HEK293 (cell line): ENCODE measurements at regions not wholly inside any gene's neighbourhood (a gene's known extent, or its start where the extent isn't known, plus 50 kb on each side); places are given as distances from the start of the nearest gene placed in this dataset.

ENCODE experiments used
- CTCF ChIA-PET: fragments of 350-600 bp; formaldehyde crosslinking; extraction: SDS; loops from one replicate; lab custom pipeline; 2021; ENCODE audit warnings: antibody characterized with exemption; lab: Yijun Ruan, JAX
- POLR2A ChIA-PET: fragments of 300-600 bp; formaldehyde crosslinking; extraction: SDS; loops from one replicate; lab custom pipeline; 2020; ENCODE audit warnings: antibody characterized with exemption, inconsistent platforms; lab: Yijun Ruan, JAX
- H3K27ac ChIP-seq: fragments of 200-500 bp; sonication (Bioruptor generic); 2 replicates; pipeline ENCODE4 v1.5.1; 2014; ENCODE audit warnings: low read depth, low read length, control low read depth, inconsistent platforms; ENCODE audit errors: extremely low read depth
- H3K36me3 ChIP-seq, 2 experiments: fragments of 200-500 bp in 1 of 2; sonication (Bioruptor generic) in 1 of 2; 1 replicate in 1 of 2; 2 replicates in 1 of 2; pipeline ENCODE4 v1.5.1; 2014 to 2017; ENCODE audit warnings: inconsistent platforms in 2 of 2, low read length in 2 of 2; ENCODE audit not compliant: control insufficient read depth in 2 of 2, insufficient read depth in 1 of 2
- H3K4me1 ChIP-seq: fragments of 200-500 bp; sonication (Bioruptor generic); 2 replicates; pipeline ENCODE4 v1.5.1; 2014; ENCODE audit warnings: mild to moderate bottlenecking, low read length, inconsistent platforms; ENCODE audit not compliant: control insufficient read depth, insufficient read depth
- H3K4me3 ChIP-seq: 2 replicates; pipeline ENCODE4 v1.5.1; 2011; ENCODE audit warnings: low read depth, mild to moderate bottlenecking, control low read depth, low read length, moderate library complexity
- H3K9me3 ChIP-seq: fragments of 200-500 bp; sonication (Bioruptor generic); 2 replicates; pipeline ENCODE4 v1.5.1; 2014; ENCODE audit warnings: low read depth, low read length, inconsistent platforms; ENCODE audit not compliant: control insufficient read depth, insufficient read depth
- HOXD13 ChIP-seq: sonication (generic); formaldehyde crosslinking; IDR thresholded peaks from 2 replicates; pipeline ENCODE4 v1.8.0; 2022; ENCODE audit warnings: missing genetic modification reagents, borderline replicate concordance
- KLF16 ChIP-seq: fragments of 450-650 bp; formaldehyde crosslinking; IDR thresholded peaks from 2 replicates; pipeline ENCODE4 v1.5.1; 2017; ENCODE audit warnings: missing biosample characterization, missing genetic modification characterization
- PRDM6 ChIP-seq: fragments of 450-650 bp; formaldehyde crosslinking; IDR thresholded peaks from 2 replicates; pipeline ENCODE4 v1.5.1; 2017; ENCODE audit warnings: missing biosample characterization, missing genetic modification characterization
- SCRT1 ChIP-seq: fragments of 450-650 bp; formaldehyde crosslinking; IDR thresholded peaks from 2 replicates; pipeline ENCODE4 v1.5.1; 2016; ENCODE audit warnings: missing biosample characterization, missing genetic modification characterization, borderline replicate concordance
- TCF7L2 ChIP-seq: IDR thresholded peaks from 2 replicates; pipeline ENCODE4 v1.6.1; 2011; ENCODE audit warnings: low read depth, mild to moderate bottlenecking, inconsistent platforms, low read length, moderate library complexity, borderline replicate concordance
- YY2 ChIP-seq: fragments of 450-650 bp; formaldehyde crosslinking; IDR thresholded peaks from 2 replicates; pipeline ENCODE4 v1.5.1; 2016; ENCODE audit warnings: missing biosample characterization, missing genetic modification characterization
- ZEB2 ChIP-seq: fragments of 450-650 bp; formaldehyde crosslinking; IDR thresholded peaks from 2 replicates; pipeline ENCODE4 v1.5.1; 2016; ENCODE audit warnings: missing biosample characterization, missing genetic modification characterization
- ZFP41 ChIP-seq: fragments of 450-650 bp; formaldehyde crosslinking; IDR thresholded peaks from 2 replicates; pipeline ENCODE4 v1.5.1; 2016; ENCODE audit warnings: missing biosample characterization, missing genetic modification characterization, borderline replicate concordance
- ZNF10 ChIP-seq: fragments of 450-650 bp; formaldehyde crosslinking; IDR thresholded peaks from 2 replicates; pipeline ENCODE4 v1.5.1; 2017; ENCODE audit warnings: missing biosample characterization, missing genetic modification characterization
- ZNF121 ChIP-seq: fragments of 450-650 bp; formaldehyde crosslinking; IDR thresholded peaks from 2 replicates; pipeline ENCODE4 v1.5.1; 2016; ENCODE audit warnings: missing biosample characterization, missing genetic modification characterization
- ZNF169 ChIP-seq: fragments of 450-650 bp; formaldehyde crosslinking; IDR thresholded peaks from 2 replicates; pipeline ENCODE4 v1.5.1; 2016; ENCODE audit warnings: missing biosample characterization, missing genetic modification characterization
- ZNF184 ChIP-seq: fragments of 450-650 bp; IDR thresholded peaks from 2 replicates; pipeline ENCODE4 v1.5.1; 2018; ENCODE audit warnings: missing biosample characterization, mild to moderate bottlenecking, missing genetic modification characterization
- ZNF2 ChIP-seq: fragments of 450-650 bp; formaldehyde crosslinking; IDR thresholded peaks from 2 replicates; pipeline ENCODE4 v1.5.1; 2016; ENCODE audit warnings: missing biosample characterization, missing genetic modification characterization
- ZNF211 ChIP-seq: fragments of 450-650 bp; formaldehyde crosslinking; IDR thresholded peaks from 2 replicates; pipeline ENCODE4 v1.5.1; 2016; ENCODE audit warnings: low read depth, missing biosample characterization, missing genetic modification characterization
- ZNF311 ChIP-seq: fragments of 450-650 bp; formaldehyde crosslinking; IDR thresholded peaks from 2 replicates; pipeline ENCODE4 v1.5.1; 2017; ENCODE audit warnings: missing biosample characterization, missing genetic modification characterization, borderline replicate concordance
- ZNF354C ChIP-seq: fragments of 450-650 bp; formaldehyde crosslinking; IDR thresholded peaks from 2 replicates; pipeline ENCODE4 v1.5.1; 2016; ENCODE audit warnings: missing biosample characterization, missing genetic modification characterization, low read depth, borderline replicate concordance
- ZNF366 ChIP-seq: fragments of 450-650 bp; formaldehyde crosslinking; conservative IDR thresholded peaks from 2 replicates; pipeline ENCODE4 v1.5.1; 2016; ENCODE audit warnings: missing biosample characterization, missing genetic modification characterization
- ZNF391 ChIP-seq: fragments of 450-650 bp; formaldehyde crosslinking; IDR thresholded peaks from 2 replicates; pipeline ENCODE4 v1.5.1; 2016; ENCODE audit warnings: low read depth, missing biosample characterization, missing genetic modification characterization, borderline replicate concordance
- ZNF423 ChIP-seq: fragments of 450-650 bp; formaldehyde crosslinking; IDR thresholded peaks from 2 replicates; pipeline ENCODE4 v1.5.1; 2016; ENCODE audit warnings: missing biosample characterization, missing genetic modification characterization
- ZNF600 ChIP-seq: fragments of 450-650 bp; formaldehyde crosslinking; IDR thresholded peaks from 2 replicates; pipeline ENCODE4 v1.5.1; 2016; ENCODE audit warnings: missing biosample characterization, missing genetic modification characterization
- ZNF621 ChIP-seq: fragments of 450-650 bp; formaldehyde crosslinking; IDR thresholded peaks from 2 replicates; pipeline ENCODE4 v1.5.1; 2017; ENCODE audit warnings: missing biosample characterization, missing genetic modification characterization
- ZNF670 ChIP-seq: fragments of 450-650 bp; formaldehyde crosslinking; IDR thresholded peaks from 2 replicates; pipeline ENCODE4 v1.5.1; 2016; ENCODE audit warnings: missing biosample characterization, missing genetic modification characterization, low read depth
- ZNF707 ChIP-seq: fragments of 450-650 bp; formaldehyde crosslinking; IDR thresholded peaks from 2 replicates; pipeline ENCODE4 v1.5.1; 2016; ENCODE audit warnings: missing biosample characterization, missing genetic modification characterization
- ZNF792 ChIP-seq: fragments of 450-650 bp; formaldehyde crosslinking; IDR thresholded peaks from 2 replicates; pipeline ENCODE4 v1.5.1; 2016; ENCODE audit warnings: missing biosample characterization, missing genetic modification characterization
- ZSCAN30 ChIP-seq: fragments of 450-650 bp; IDR thresholded peaks from 2 replicates; pipeline ENCODE4 v1.5.1; 2018; ENCODE audit warnings: missing biosample characterization, mild to moderate bottlenecking, missing genetic modification characterization, moderate library complexity
- ZXDB ChIP-seq: fragments of 450-650 bp; formaldehyde crosslinking; IDR thresholded peaks from 2 replicates; pipeline ENCODE4 v1.5.1; 2016; ENCODE audit warnings: missing biosample characterization, missing genetic modification characterization
- TF ChIP-seq, protein P1 (sequence below): fragments of 450-650 bp; formaldehyde crosslinking; IDR thresholded peaks from 2 replicates; pipeline ENCODE4 v1.5.1; 2016; ENCODE audit warnings: missing biosample characterization, missing genetic modification characterization
- TF ChIP-seq, protein P2 (sequence below): fragments of 450-650 bp; formaldehyde crosslinking; IDR thresholded peaks from 2 replicates; pipeline ENCODE4 v1.5.1; 2016; ENCODE audit warnings: missing biosample characterization, missing genetic modification characterization
- TF ChIP-seq, protein P3 (sequence below): fragments of 450-650 bp; formaldehyde crosslinking; IDR thresholded peaks from 2 replicates; pipeline ENCODE4 v1.5.1; 2016; ENCODE audit warnings: missing biosample characterization, missing genetic modification characterization
- TF ChIP-seq, protein P4 (sequence below): fragments of 450-650 bp; formaldehyde crosslinking; IDR thresholded peaks from 2 replicates; pipeline ENCODE4 v1.5.1; 2017; ENCODE audit warnings: missing biosample characterization, missing genetic modification characterization

- Histone ChIP-seq H3K27ac (no peak overlapping the region), H3K4me1 (no peaks in the 10 kb centered on the region), H3K9me3 (no peaks in the 10 kb centered on the region), H3K4me3 (no peak overlapping the region), H3K36me3 (no peaks in the 10 kb centered on the region)
- TF ChIP-seq, protein P1, sequence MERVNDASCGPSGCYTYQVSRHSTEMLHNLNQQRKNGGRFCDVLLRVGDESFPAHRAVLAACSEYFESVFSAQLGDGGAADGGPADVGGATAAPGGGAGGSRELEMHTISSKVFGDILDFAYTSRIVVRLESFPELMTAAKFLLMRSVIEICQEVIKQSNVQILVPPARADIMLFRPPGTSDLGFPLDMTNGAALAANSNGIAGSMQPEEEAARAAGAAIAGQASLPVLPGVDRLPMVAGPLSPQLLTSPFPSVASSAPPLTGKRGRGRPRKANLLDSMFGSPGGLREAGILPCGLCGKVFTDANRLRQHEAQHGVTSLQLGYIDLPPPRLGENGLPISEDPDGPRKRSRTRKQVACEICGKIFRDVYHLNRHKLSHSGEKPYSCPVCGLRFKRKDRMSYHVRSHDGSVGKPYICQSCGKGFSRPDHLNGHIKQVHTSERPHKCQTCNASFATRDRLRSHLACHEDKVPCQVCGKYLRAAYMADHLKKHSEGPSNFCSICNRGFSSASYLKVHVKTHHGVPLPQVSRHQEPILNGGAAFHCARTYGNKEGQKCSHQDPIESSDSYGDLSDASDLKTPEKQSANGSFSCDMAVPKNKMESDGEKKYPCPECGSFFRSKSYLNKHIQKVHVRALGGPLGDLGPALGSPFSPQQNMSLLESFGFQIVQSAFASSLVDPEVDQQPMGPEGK (tag by site-specific recombination) = no peak
- TF ChIP-seq ZNF600 = no peak
- no peak for TF ChIP-seq TCF7L2
- no peak for TF ChIP-seq ZNF391 (tag by site-specific recombination)
- TF ChIP-seq ZNF2 (tag by site-specific recombination) = no peak
- no peak for TF ChIP-seq ZNF366 (tag by site-specific recombination)
- TF ChIP-seq ZFP41 (tag by site-specific recombination) = no peak
- no peak for TF ChIP-seq KLF16 (tag by site-specific recombination)
- no peak for TF ChIP-seq ZNF169
- TF ChIP-seq ZNF423 (tag by site-specific recombination) = no peak
- no peak for TF ChIP-seq ZNF792 (tag by site-specific recombination)
- no peak for TF ChIP-seq ZNF211
- POLR2A ChIA-PET = no interaction called here
- CTCF ChIA-PET = no interaction called here
Observed at GRCh38 chr20:48147311-48147710, 362.0 kb upstream of the SULF2 start.

DNA sequence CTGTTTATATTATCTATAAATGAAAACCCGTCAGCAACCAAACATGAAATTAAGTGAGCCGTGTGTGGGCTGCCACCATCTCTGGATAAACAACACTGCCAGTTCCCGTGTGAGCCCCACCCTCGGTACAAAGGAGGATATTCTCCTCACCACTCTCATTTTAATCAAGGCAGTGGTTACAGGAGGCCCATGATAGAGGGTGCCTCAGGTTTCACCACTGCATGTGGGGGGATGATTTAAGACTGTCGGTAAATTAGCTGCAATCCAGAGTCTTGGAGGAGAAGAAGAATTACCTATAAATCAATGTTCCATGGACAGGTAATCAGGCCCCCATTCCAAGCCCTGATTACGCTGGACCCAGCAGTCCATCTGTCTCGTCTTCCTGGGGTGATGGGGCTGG, 361.6 kb upstream of the SULF2 start:
- no peaks in the 10 kb centered on the region for H3K9me3 ChIP-seq
- ChIA-PET CTCF (no interaction called here), POLR2A (no interaction called here)
- no peaks in the 10 kb centered on the region for H3K36me3 ChIP-seq
- H3K4me1 ChIP-seq = no peaks in the 10 kb centered on the region
- H3K4me3 ChIP-seq = no peak overlapping the region
- no peak for TF ChIP-seq ZEB2
- TF ChIP-seq HOXD13 (CRISPR knock-in tag) = no peak
- no peak for TF ChIP-seq ZNF10
- TF ChIP-seq ZSCAN30 (tag by site-specific recombination) = no peak
- TF ChIP-seq ZNF184 (tag by site-specific recombination) = no peak
- no peak for TF ChIP-seq ZNF311
- TF ChIP-seq, protein P2, sequence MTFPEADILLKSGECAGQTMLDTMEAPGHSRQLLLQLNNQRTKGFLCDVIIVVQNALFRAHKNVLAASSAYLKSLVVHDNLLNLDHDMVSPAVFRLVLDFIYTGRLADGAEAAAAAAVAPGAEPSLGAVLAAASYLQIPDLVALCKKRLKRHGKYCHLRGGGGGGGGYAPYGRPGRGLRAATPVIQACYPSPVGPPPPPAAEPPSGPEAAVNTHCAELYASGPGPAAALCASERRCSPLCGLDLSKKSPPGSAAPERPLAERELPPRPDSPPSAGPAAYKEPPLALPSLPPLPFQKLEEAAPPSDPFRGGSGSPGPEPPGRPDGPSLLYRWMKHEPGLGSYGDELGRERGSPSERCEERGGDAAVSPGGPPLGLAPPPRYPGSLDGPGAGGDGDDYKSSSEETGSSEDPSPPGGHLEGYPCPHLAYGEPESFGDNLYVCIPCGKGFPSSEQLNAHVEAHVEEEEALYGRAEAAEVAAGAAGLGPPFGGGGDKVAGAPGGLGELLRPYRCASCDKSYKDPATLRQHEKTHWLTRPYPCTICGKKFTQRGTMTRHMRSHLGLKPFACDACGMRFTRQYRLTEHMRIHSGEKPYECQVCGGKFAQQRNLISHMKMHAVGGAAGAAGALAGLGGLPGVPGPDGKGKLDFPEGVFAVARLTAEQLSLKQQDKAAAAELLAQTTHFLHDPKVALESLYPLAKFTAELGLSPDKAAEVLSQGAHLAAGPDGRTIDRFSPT (tag by site-specific recombination) = no peak
- TF ChIP-seq PRDM6 (tag by site-specific recombination) = no peak
- TF ChIP-seq SCRT1 (tag by site-specific recombination) = no peak
- TF ChIP-seq, protein P3, sequence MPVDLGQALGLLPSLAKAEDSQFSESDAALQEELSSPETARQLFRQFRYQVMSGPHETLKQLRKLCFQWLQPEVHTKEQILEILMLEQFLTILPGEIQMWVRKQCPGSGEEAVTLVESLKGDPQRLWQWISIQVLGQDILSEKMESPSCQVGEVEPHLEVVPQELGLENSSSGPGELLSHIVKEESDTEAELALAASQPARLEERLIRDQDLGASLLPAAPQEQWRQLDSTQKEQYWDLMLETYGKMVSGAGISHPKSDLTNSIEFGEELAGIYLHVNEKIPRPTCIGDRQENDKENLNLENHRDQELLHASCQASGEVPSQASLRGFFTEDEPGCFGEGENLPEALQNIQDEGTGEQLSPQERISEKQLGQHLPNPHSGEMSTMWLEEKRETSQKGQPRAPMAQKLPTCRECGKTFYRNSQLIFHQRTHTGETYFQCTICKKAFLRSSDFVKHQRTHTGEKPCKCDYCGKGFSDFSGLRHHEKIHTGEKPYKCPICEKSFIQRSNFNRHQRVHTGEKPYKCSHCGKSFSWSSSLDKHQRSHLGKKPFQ (tag by site-specific recombination) = no peak
- TF ChIP-seq YY2 (tag by site-specific recombination) = no peak
- no peak for TF ChIP-seq ZNF707 (tag by site-specific recombination)
- no peak for TF ChIP-seq ZNF121 (tag by site-specific recombination)
- TF ChIP-seq ZNF621 (tag by site-specific recombination) = no peak
- no peak for TF ChIP-seq ZNF670
- TF ChIP-seq ZXDB (tag by site-specific recombination) = no peak
- no peak for TF ChIP-seq ZNF354C (tag by site-specific recombination)
- TF ChIP-seq, protein P4, sequence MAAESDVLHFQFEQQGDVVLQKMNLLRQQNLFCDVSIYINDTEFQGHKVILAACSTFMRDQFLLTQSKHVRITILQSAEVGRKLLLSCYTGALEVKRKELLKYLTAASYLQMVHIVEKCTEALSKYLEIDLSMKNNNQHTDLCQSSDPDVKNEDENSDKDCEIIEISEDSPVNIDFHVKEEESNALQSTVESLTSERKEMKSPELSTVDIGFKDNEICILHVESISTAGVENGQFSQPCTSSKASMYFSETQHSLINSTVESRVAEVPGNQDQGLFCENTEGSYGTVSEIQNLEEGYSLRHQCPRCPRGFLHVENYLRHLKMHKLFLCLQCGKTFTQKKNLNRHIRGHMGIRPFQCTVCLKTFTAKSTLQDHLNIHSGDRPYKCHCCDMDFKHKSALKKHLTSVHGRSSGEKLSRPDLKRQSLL (tag by site-specific recombination) = no peak
- no peak overlapping the region for H3K27ac ChIP-seq
